ENCODE measurements at regions not wholly inside any gene's neighbourhood (a gene's known extent, or its start where the extent isn't known, plus 50 kb on each side); places are given as distances from the start of the nearest gene placed in this dataset.

- TF ChIP-seq EZH2phosphoT487 (conservative IDR thresholded peaks at IDR 0.05; ENCODE audit: low read length): no peak
- TF ChIP-seq CTCF (IDR thresholded peaks at IDR 0.05; ENCODE audit: insufficient read depth, low read length, poor library complexity, severe bottlenecking): no peak
- H3K4me2 ChIP-seq (ENCODE audit: low read depth, low read length, poor library complexity, severe bottlenecking): no peak overlapping the region
- H3K9me3 ChIP-seq (ENCODE audit: insufficient read depth, low read length): no peaks in the 10 kb centered on the region
- H4K20me1 ChIP-seq (ENCODE audit: low read depth, low read length): no peaks in the 10 kb centered on the region
- H3F3A ChIP-seq (ENCODE audit: insufficient read depth): no peaks in the 10 kb centered on the region
- H3K27me3 ChIP-seq (ENCODE audit: low read length): no peaks in the 10 kb centered on the region
- H3K27ac ChIP-seq (ENCODE audit: low read depth, low read length): no peak overlapping the region
- H3K4me3 ChIP-seq (ENCODE audit: insufficient read depth, low read length, poor library complexity, severe bottlenecking): no peak overlapping the region
- H3K9me2 ChIP-seq (replicated peaks; ENCODE audit: insufficient read depth, low read length): no peaks in the 10 kb centered on the region
- H3K9ac ChIP-seq (ENCODE audit: low read length): no peak overlapping the region
- H3K79me2 ChIP-seq (ENCODE audit: insufficient read depth, low read length): no peaks in the 10 kb centered on the region
- H3K36me3 ChIP-seq (ENCODE audit: low read length): no peaks in the 10 kb centered on the region
- no peak overlapping the region for H2AFZ ChIP-seq (ENCODE audit: low read depth, low read length, severe bottlenecking)
Observed at GRCh38 chr6:43912116-43912577, 142.1 kb downstream of the VEGFA start.

GRCh38 chr6:43911354-43912115, 141.5 kb downstream of the VEGFA start:
- H4K20me1 ChIP-seq (ENCODE audit: low read depth, low read length): no peaks in the 10 kb centered on the region
- no peak overlapping the region for H2AFZ ChIP-seq (ENCODE audit: low read depth, low read length, severe bottlenecking)
- no peaks in the 10 kb centered on the region for H3K36me3 ChIP-seq (ENCODE audit: low read length)
- H3K27ac ChIP-seq (ENCODE audit: low read depth, low read length): no peak overlapping the region
- TF ChIP-seq CTCF (IDR thresholded peaks at IDR 0.05; ENCODE audit: insufficient read depth, low read length, poor library complexity, severe bottlenecking) (no peak), EZH2phosphoT487 (conservative IDR thresholded peaks at IDR 0.05; ENCODE audit: low read length) (no peak)
- no peaks in the 10 kb centered on the region for H3K27me3 ChIP-seq (ENCODE audit: low read length)
- no peaks in the 10 kb centered on the region for H3F3A ChIP-seq (ENCODE audit: insufficient read depth)
- H3K79me2 ChIP-seq (ENCODE audit: insufficient read depth, low read length): no peaks in the 10 kb centered on the region
- no peak overlapping the region for H3K9ac ChIP-seq (ENCODE audit: low read length)
- H3K9me2 ChIP-seq (replicated peaks; ENCODE audit: insufficient read depth, low read length): no peaks in the 10 kb centered on the region
- no peaks in the 10 kb centered on the region for H3K9me3 ChIP-seq (ENCODE audit: insufficient read depth, low read length)
- no peak overlapping the region for H3K4me2 ChIP-seq (ENCODE audit: low read depth, low read length, poor library complexity, severe bottlenecking)
- no peak overlapping the region for H3K4me3 ChIP-seq (ENCODE audit: insufficient read depth, low read length, poor library complexity, severe bottlenecking)

GRCh38 chr6:43910638-43911353, 140.8 kb downstream of the VEGFA start:
- Histone ChIP-seq H3K79me2 (ENCODE audit: insufficient read depth, low read length) (no peaks in the 10 kb centered on the region), H3K36me3 (ENCODE audit: low read length) (no peaks in the 10 kb centered on the region), H3K9me3 (ENCODE audit: insufficient read depth, low read length) (no peaks in the 10 kb centered on the region), H3K27me3 (ENCODE audit: low read length) (no peaks in the 10 kb centered on the region), H2AFZ (ENCODE audit: low read depth, low read length, severe bottlenecking) (no peak overlapping the region), H3K4me3 (ENCODE audit: insufficient read depth, low read length, poor library complexity, severe bottlenecking) (no peak overlapping the region), H3K4me2 (ENCODE audit: low read depth, low read length, poor library complexity, severe bottlenecking) (no peak overlapping the region), H4K20me1 (ENCODE audit: low read depth, low read length) (no peaks in the 10 kb centered on the region), H3K9me2 (replicated peaks; ENCODE audit: insufficient read depth, low read length) (no peaks in the 10 kb centered on the region), H3K27ac (ENCODE audit: low read depth, low read length) (no peak overlapping the region), H3K9ac (ENCODE audit: low read length) (no peak overlapping the region), H3F3A (ENCODE audit: insufficient read depth) (no peaks in the 10 kb centered on the region)
- TF ChIP-seq EZH2phosphoT487 (conservative IDR thresholded peaks at IDR 0.05; ENCODE audit: low read length) (no peak), CTCF (IDR thresholded peaks at IDR 0.05; ENCODE audit: insufficient read depth, low read length, poor library complexity, severe bottlenecking) (no peak)

All from SU-DHL-6 (cell line).